Tibial artery (tissue), 4 donors: ENCODE measurements at regions not wholly inside any gene's neighbourhood (a gene's known extent, or its start where the extent isn't known, plus 50 kb on each side); places are given as distances from the start of the nearest gene placed in this dataset.

Experiments used
- DNase-seq, 2 donors: peaks; one replicate each; pipeline ENCODE4 v3.0.0-alpha.2; 2019
- H3K27ac ChIP-seq, 2 donors: fragments of 200-600 bp; sonication (generic) in 1 of 2; 1 replicate in 1 of 2; 2 replicates in 1 of 2; pipeline ENCODE4 v1.5.1; 2018 to 2019; ENCODE audit warnings: mild to moderate bottlenecking in 1 of 2
- H3K27me3 ChIP-seq, 2 donors: fragments of 200-600 bp; sonication (generic) in 1 of 2; one replicate each; pipeline versions ENCODE4 v1.5.1 to v1.6.0; 2016 to 2019
- H3K36me3 ChIP-seq, 3 donors: fragments of 200-600 bp; sonication (generic) in 2 of 3; one replicate each; pipeline ENCODE4 v1.5.1; 2016 to 2019; ENCODE audit warnings: mild to moderate bottlenecking in 2 of 3
- H3K4me1 ChIP-seq, 4 donors: fragments of 200-600 bp; sonication (generic) in 2 of 4; 1 replicate in 3 of 4; 2 replicates in 1 of 4; pipeline ENCODE4 v1.5.1; 2016 to 2019
- H3K4me3 ChIP-seq, 2 donors: fragments of 200-600 bp; sonication (generic) in 1 of 2; 1 replicate in 1 of 2; 2 replicates in 1 of 2; pipeline ENCODE4 v1.5.1; 2018 to 2019; ENCODE audit warnings: mild to moderate bottlenecking in 2 of 2
- H3K9me3 ChIP-seq, 3 donors: fragments of 200-600 bp; sonication (generic) in 1 of 3; one replicate each; pipeline ENCODE4 v1.5.1; 2016 to 2019
- intact Hi-C: fragments of 100-400 bp; cut with DNase I; formaldehyde crosslinking; loops from one replicate; pipeline ENCODE4 v1.15.0; 2023; ENCODE audit warnings: low total_unique reads
- TF ChIP-seq, protein P1 (sequence below), 2 experiments: fragments of 200-600 bp in 1 of 2; fragments of 450-650 bp in 1 of 2; IDR thresholded peaks; one replicate each; pipeline ENCODE4 v1.5.1; 2017 to 2019; ENCODE audit warnings: antibody characterized with exemption in 2 of 2, mild to moderate bottlenecking in 1 of 2, moderate library complexity in 1 of 2

DNA sequence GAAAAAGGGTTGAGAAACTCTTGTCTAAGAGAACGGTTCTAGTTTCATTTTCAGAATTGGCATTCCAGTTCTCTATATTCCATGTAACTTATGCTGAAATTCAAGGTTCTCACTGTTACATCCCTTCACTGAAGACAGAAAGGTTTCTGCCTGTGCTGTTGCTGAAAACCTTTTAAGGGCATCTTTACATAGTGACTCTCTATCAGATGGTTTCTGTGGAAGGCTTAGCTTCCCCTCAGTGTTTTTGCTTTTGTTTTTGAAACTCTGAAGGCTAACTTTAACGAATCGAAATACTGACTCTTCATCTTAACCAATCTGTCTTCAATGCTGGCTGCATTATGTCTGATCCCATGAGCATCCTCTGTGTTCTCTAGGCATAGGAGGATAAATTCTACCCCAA lies 1286.2 kb upstream of the EYS start:
- no peaks in the 10 kb centered on the region for H3K4me1 ChIP-seq
- H3K36me3 ChIP-seq: no peaks in the 10 kb centered on the region
- no peak for DNase-seq
- TF ChIP-seq, protein P1, sequence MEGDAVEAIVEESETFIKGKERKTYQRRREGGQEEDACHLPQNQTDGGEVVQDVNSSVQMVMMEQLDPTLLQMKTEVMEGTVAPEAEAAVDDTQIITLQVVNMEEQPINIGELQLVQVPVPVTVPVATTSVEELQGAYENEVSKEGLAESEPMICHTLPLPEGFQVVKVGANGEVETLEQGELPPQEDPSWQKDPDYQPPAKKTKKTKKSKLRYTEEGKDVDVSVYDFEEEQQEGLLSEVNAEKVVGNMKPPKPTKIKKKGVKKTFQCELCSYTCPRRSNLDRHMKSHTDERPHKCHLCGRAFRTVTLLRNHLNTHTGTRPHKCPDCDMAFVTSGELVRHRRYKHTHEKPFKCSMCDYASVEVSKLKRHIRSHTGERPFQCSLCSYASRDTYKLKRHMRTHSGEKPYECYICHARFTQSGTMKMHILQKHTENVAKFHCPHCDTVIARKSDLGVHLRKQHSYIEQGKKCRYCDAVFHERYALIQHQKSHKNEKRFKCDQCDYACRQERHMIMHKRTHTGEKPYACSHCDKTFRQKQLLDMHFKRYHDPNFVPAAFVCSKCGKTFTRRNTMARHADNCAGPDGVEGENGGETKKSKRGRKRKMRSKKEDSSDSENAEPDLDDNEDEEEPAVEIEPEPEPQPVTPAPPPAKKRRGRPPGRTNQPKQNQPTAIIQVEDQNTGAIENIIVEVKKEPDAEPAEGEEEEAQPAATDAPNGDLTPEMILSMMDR (IDR thresholded peaks at IDR 0.05): no peak
- H3K4me3 ChIP-seq: no peak overlapping the region
- H3K27ac ChIP-seq: no peak overlapping the region
- intact Hi-C loops: no loop called here
- no peaks in the 10 kb centered on the region for H3K9me3 ChIP-seq
- H3K27me3 ChIP-seq: no peaks in the 10 kb centered on the region

DNA sequence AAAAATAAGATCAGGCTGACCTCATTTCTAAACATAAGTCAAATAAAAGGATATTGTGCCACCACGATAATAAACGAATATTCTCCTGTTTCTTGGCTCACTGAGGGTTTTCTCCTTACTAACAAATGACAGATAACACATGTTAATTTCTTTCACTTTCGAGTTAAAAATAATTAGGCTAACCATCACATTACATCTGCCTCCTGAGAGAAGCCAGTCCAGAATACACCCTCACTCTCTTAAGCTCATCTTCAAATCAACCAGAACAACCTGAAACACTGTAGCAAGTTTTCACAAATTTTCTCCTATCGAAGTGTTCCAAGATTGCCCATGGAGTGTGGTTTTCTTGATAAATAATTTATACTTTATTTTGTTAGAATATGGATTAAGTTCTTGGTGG lies 1285.6 kb upstream of the EYS start:
- TF ChIP-seq, protein P1 (IDR thresholded peaks at IDR 0.05): no peak
- Histone ChIP-seq H3K9me3 (no peaks in the 10 kb centered on the region), H3K4me1 (no peaks in the 10 kb centered on the region), H3K36me3 (no peaks in the 10 kb centered on the region), H3K4me3 (no peak overlapping the region), H3K27me3 (no peaks in the 10 kb centered on the region), H3K27ac (no peak overlapping the region)
- intact Hi-C loops: no loop called here
- no peak for DNase-seq

DNA sequence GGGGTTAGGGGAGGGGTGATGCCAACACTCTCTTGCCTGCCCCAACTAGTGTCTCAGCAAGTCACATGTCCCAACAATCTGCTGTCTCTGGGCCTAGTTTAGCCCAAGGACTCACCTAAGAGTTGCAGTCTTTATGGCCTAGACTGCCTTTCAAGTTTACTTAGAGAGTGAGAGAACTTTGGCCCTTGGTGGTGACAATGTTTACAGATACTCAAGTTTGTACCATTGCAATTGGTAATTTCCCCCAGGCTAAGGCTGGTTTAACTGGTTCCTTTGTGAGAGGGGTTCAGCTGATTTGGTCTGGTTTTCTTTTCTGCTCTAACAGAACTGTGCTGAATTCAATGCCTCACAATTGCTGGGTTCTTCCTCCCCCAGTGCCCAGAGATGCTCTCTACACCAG lies 1279.9 kb upstream of the EYS start:
- TF ChIP-seq, protein P1 (IDR thresholded peaks at IDR 0.05): no peak
- H3K36me3 ChIP-seq: no peaks in the 10 kb centered on the region
- DNase-seq: no peak
- H3K9me3 ChIP-seq: peaks cover 0 to 6% (median 2%) of the 10 kb centered on the region in 3 donors
- no peaks in the 10 kb centered on the region for H3K27me3 ChIP-seq
- no peak overlapping the region for H3K4me3 ChIP-seq
- intact Hi-C loops: no loop called here
- H3K4me1 ChIP-seq: no peaks in the 10 kb centered on the region
- H3K27ac ChIP-seq: no peak overlapping the region

DNA sequence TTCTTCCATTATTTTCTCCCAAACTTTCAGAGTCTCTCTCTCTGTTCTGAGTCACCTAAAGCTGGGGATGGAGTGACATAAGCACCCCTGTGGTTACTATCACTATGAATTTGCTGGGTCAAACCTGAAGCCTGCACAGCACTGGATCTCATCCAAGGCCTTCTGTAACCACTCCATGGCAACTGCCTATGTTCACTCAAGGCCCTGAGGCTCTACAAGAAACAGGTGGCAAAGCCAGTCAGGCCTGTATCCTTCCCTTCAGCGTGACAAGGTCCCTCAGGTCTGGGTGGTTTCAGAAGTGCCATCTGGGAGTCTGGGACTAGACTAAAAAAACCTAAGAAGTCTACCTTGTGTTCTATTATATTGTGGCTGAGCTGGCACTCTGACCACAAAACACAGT lies 1278.8 kb upstream of the EYS start:
- H3K36me3 ChIP-seq: no peaks in the 10 kb centered on the region
- H3K4me1 ChIP-seq: no peaks in the 10 kb centered on the region
- H3K27me3 ChIP-seq: no peaks in the 10 kb centered on the region
- intact Hi-C loops: no loop called here
- TF ChIP-seq, protein P1 (IDR thresholded peaks at IDR 0.05): no peak
- H3K9me3 ChIP-seq: peaks cover 0 to 6% (median 2%) of the 10 kb centered on the region in 3 donors
- no peak overlapping the region for H3K27ac ChIP-seq
- DNase-seq: no peak
- no peak overlapping the region for H3K4me3 ChIP-seq

DNA sequence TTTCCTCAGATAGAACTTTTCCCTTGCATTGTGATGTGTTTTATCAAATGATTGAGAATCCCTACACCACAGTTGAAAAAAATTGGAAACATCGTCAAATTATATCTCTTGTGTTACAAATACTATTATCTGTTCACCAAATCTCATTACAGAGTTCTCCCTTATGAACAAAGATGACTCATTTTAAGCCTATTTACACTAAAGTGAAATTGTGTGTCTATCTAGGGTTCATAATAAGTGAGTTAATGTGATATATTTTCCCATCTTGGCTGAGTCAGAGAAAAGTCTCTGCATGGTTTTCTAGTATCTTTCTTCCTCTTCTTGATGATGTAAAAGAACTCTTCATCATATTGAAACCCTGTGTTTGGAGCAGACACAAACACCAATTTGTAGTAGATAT lies 1263.3 kb upstream of the EYS start:
- Histone ChIP-seq H3K4me1 (no peaks in the 10 kb centered on the region), H3K4me3 (no peak overlapping the region), H3K9me3 (no peaks in the 10 kb centered on the region), H3K27me3 (no peaks in the 10 kb centered on the region), H3K36me3 (no peaks in the 10 kb centered on the region), H3K27ac (no peak overlapping the region)
- no peak for DNase-seq
- intact Hi-C loops: no loop called here
- TF ChIP-seq, protein P1 (IDR thresholded peaks at IDR 0.05): no peak

DNA sequence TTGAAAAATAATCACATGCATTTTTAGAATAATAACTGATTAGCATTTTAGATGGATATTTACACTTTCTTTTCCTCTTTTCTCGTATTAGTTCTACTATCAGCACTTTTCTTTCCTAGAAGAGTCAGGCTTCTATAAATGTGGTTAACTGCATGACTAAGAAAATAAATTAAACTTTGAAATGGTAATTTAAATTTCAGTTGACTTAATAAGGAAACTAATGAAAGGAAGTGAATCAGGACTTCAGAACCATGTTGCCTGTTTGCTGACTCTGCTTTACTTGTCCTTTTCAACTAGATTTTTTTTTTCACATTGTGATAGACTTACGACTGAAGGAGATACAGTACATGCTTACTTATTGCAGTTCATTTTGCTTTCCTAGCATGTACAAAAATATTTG lies 1258.2 kb upstream of the EYS start:
- TF ChIP-seq, protein P1 (IDR thresholded peaks at IDR 0.05): no peak
- intact Hi-C loops: no loop called here

More for the DNA sequence above, 1258.2 kb upstream of the EYS start:
- Histone ChIP-seq H3K4me1 (no peaks in the 10 kb centered on the region), H3K27me3 (no peaks in the 10 kb centered on the region), H3K36me3 (no peaks in the 10 kb centered on the region), H3K27ac (no peak overlapping the region), H3K9me3 (no peaks in the 10 kb centered on the region), H3K4me3 (no peak overlapping the region)
- DNase-seq: no peak
